GM23338 (cell line): ENCODE measurements at regions not wholly inside any gene's neighbourhood (a gene's known extent, or its start where the extent isn't known, plus 50 kb on each side); places are given as distances from the start of the nearest gene placed in this dataset.

Source experiments
- ATAC-seq: fragments of 200-7000 bp; cut with Tn5 transposase; 3 replicates; pipeline ENCODE4 v1.9.1; 2020
- DNase-seq: peaks from one replicate; pipeline ENCODE4 v3.0.0-alpha.2; 2015; ENCODE audit warnings: low spot score
- H2AFZ ChIP-seq: fragments of 200-600 bp; sonication (generic); 2 replicates; pipeline ENCODE4 v1.8.0; 2016; ENCODE audit warnings: antibody characterized with exemption, mild to moderate bottlenecking, moderate library complexity
- H3F3A ChIP-seq: fragments of 200-600 bp; sonication (generic); replicated peaks from 2 replicates; pipeline ENCODE4 v1.8.0; 2017; ENCODE audit warnings: antibody characterized with exemption, mixed run types, low read depth
- H3K27ac ChIP-seq: fragments of 200-600 bp; sonication (generic); 2 replicates; pipeline ENCODE4 v1.6.1; 2016; ENCODE audit warnings: low read depth
- H3K27me3 ChIP-seq: fragments of 200-600 bp; sonication (generic); 2 replicates; pipeline ENCODE4 v1.8.0; 2016; ENCODE audit warnings: mild to moderate bottlenecking, mixed run types, moderate library complexity; ENCODE audit not compliant: insufficient read depth
- H3K36me3 ChIP-seq: fragments of 200-600 bp; sonication (generic); 2 replicates; pipeline ENCODE4 v1.8.0; 2016; ENCODE audit warnings: mild to moderate bottlenecking; ENCODE audit not compliant: insufficient read depth
- H3K4me1 ChIP-seq: fragments of 200-600 bp; sonication (generic); 2 replicates; pipeline ENCODE4 v1.8.0; 2016; ENCODE audit warnings: mild to moderate bottlenecking, moderate library complexity; ENCODE audit not compliant: insufficient read depth
- H3K4me2 ChIP-seq: fragments of 200-600 bp; sonication (generic); 2 replicates; pipeline ENCODE4 v1.7.1; 2017; ENCODE audit warnings: mixed run types
- H3K4me3 ChIP-seq: fragments of 200-600 bp; sonication (generic); 2 replicates; pipeline ENCODE4 v1.6.1; 2016; ENCODE audit warnings: mixed run types
- H3K79me2 ChIP-seq: fragments of 200-600 bp; sonication (generic); replicated peaks from 2 replicates; pipeline ENCODE4 v1.8.0; 2017; ENCODE audit warnings: mild to moderate bottlenecking; ENCODE audit not compliant: insufficient read depth
- H3K9me2 ChIP-seq: fragments of 200-600 bp; sonication (generic); 2 replicates; pipeline ENCODE4 v1.8.0; 2017; ENCODE audit not compliant: insufficient read depth
- H4K20me1 ChIP-seq: fragments of 200-600 bp; sonication (generic); replicated peaks from 2 replicates; pipeline ENCODE4 v1.8.0; 2017; ENCODE audit warnings: mild to moderate bottlenecking; ENCODE audit not compliant: insufficient read depth
- H3K27ac Mint-ChIP-seq: 2 replicates; pipeline ENCODE4 v1.8.0; 2020; ENCODE audit warnings: inconsistent platforms, mild to moderate bottlenecking, moderate library complexity, mixed read lengths
- H3K27me3 Mint-ChIP-seq: 3 replicates; pipeline ENCODE4 v1.8.0; 2022; ENCODE audit warnings: low read depth, mild to moderate bottlenecking, moderate library complexity, mixed read lengths, inconsistent platforms; ENCODE audit not compliant: insufficient read depth, poor library complexity
- H3K36me3 Mint-ChIP-seq: 3 replicates; pipeline ENCODE4 v1.8.0; 2021; ENCODE audit warnings: low read depth, mild to moderate bottlenecking, inconsistent platforms, moderate library complexity, mixed read lengths
- H3K4me1 Mint-ChIP-seq: 3 replicates; pipeline ENCODE4 v1.8.0; 2020; ENCODE audit warnings: mild to moderate bottlenecking, inconsistent platforms, mixed read lengths
- H3K4me3 Mint-ChIP-seq: 3 replicates; pipeline ENCODE4 v1.8.0; 2021; ENCODE audit warnings: moderate library complexity, mild to moderate bottlenecking, inconsistent platforms, mixed read lengths
- H3K9me3 Mint-ChIP-seq: 3 replicates; pipeline ENCODE4 v1.8.0; 2020; ENCODE audit warnings: moderate library complexity, mild to moderate bottlenecking, inconsistent platforms, mixed read lengths
- CREB1 ChIP-seq: fragments of 250-450 bp; sonication (Bioruptor Pico); IDR thresholded peaks from 2 replicates; pipeline ENCODE4 v1.5.0; 2020; ENCODE audit warnings: low read depth, mild to moderate bottlenecking, moderate library complexity
- ETS1 ChIP-seq: IDR thresholded peaks from 2 replicates; pipeline ENCODE4 v1.6.1; 2016; ENCODE audit warnings: antibody characterized with exemption
- EZH2 ChIP-seq: fragments of 200-600 bp; sonication (generic); IDR thresholded peaks from one replicate; pipeline ENCODE4 v1.8.0; 2017; ENCODE audit warnings: antibody characterized with exemption, mild to moderate bottlenecking, low read depth; ENCODE audit not compliant: unreplicated experiment
- EZH2phosphoT487 ChIP-seq: fragments of 200-600 bp; sonication (generic); IDR thresholded peaks from one replicate; pipeline ENCODE4 v1.8.1; 2018; ENCODE audit warnings: antibody characterized with exemption; ENCODE audit not compliant: unreplicated experiment
- JUNB ChIP-seq: IDR thresholded peaks from one replicate; pipeline ENCODE4 v1.6.1; 2016; ENCODE audit warnings: antibody characterized with exemption; ENCODE audit not compliant: unreplicated experiment
- NANOG ChIP-seq: IDR thresholded peaks from 2 replicates; pipeline ENCODE4 v1.6.1; 2016; ENCODE audit warnings: antibody characterized with exemption, borderline replicate concordance
- POLR2AphosphoS5 ChIP-seq: IDR thresholded peaks from 2 replicates; pipeline ENCODE4 v1.6.1; 2016; ENCODE audit warnings: antibody characterized with exemption, low read depth
- STAT1 ChIP-seq: IDR thresholded peaks from one replicate; pipeline ENCODE4 v1.6.1; 2016; ENCODE audit warnings: antibody characterized with exemption; ENCODE audit not compliant: unreplicated experiment
- ZNF114 ChIP-seq: fragments of 250-450 bp; sonication (Bioruptor Pico); IDR thresholded peaks from 2 replicates; pipeline ENCODE4 v1.5.0; 2020; ENCODE audit warnings: mild to moderate bottlenecking, moderate library complexity
- ZNF331 ChIP-seq: fragments of 250-450 bp; sonication (Bioruptor Pico); IDR thresholded peaks from 2 replicates; pipeline ENCODE4 v1.5.0; 2020; ENCODE audit warnings: low read depth, mild to moderate bottlenecking, moderate library complexity
- ZNF462 ChIP-seq: fragments of 250-450 bp; sonication (Bioruptor Pico); IDR thresholded peaks from 2 replicates; pipeline ENCODE4 v1.5.0; 2020; ENCODE audit warnings: mild to moderate bottlenecking, moderate library complexity
- TF ChIP-seq, protein P1 (sequence below): IDR thresholded peaks from one replicate; pipeline ENCODE4 v1.6.1; 2018; ENCODE audit warnings: antibody characterized with exemption; ENCODE audit not compliant: unreplicated experiment
- TF ChIP-seq, protein P2 (sequence below), 2 experiments: fragments of 200-600 bp in 1 of 2; sonication (generic) in 1 of 2; conservative IDR thresholded peaks; 2 replicates each; pipeline versions ENCODE4 v1.5.1 to v1.6.1; 2016 to 2017; ENCODE audit warnings: antibody characterized with exemption in 2 of 2, low read depth in 2 of 2, mild to moderate bottlenecking in 2 of 2, moderate library complexity in 1 of 2

DNA sequence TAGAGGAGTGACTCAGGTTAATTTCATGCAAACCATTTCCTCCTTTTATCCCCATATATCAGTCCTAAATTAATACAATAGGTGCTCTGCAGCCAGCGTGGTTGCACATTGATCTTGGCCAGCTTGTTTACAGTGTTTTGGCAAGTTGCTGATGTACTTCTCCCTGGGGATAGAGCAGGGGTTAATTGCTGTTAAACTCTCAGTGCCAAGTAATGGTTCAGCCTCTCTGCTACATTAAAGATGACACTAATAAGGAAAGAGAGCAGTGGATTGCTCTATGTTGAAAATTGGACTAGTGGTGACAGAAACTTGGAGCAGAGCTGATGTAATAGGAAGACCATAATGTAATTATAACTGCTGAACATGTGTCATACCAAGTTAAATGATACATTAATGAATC lies 717.5 kb downstream of the RERGL start:
- H3K4me3 Mint-ChIP-seq: no peak overlapping the region
- no peaks in the 10 kb centered on the region for H3K9me3 Mint-ChIP-seq
- no peak for DNase-seq
- Histone ChIP-seq H3K4me3 (no peak overlapping the region), H3K9me2 (no peaks in the 10 kb centered on the region), H2AFZ (no peak overlapping the region), H3K4me2 (no peak overlapping the region), H4K20me1 (peaks cover 2% of the 10 kb centered on the region; the same call in 1 of the 2 replicates), H3K27me3 (no peaks in the 10 kb centered on the region), H3K79me2 (no peaks in the 10 kb centered on the region), H3K36me3 (no peaks in the 10 kb centered on the region), H3K4me1 (no peaks in the 10 kb centered on the region), H3K27ac (no peak overlapping the region), H3F3A (no peaks in the 10 kb centered on the region)
- ATAC-seq: no peak
- H3K4me1 Mint-ChIP-seq: no peaks in the 10 kb centered on the region
- no peaks in the 10 kb centered on the region for H3K36me3 Mint-ChIP-seq
- TF ChIP-seq STAT1 (no peak), CREB1 (CRISPR knock-in tag) (no peak), JUNB (no peak), POLR2AphosphoS5 (no peak), NANOG (no peak), ZNF114 (no peak), ZNF331 (no peak), EZH2phosphoT487 (no peak), ZNF462 (CRISPR knock-in tag) (no peak), EZH2 (no peak), ETS1 (no peak)
- TF ChIP-seq, protein P1, sequence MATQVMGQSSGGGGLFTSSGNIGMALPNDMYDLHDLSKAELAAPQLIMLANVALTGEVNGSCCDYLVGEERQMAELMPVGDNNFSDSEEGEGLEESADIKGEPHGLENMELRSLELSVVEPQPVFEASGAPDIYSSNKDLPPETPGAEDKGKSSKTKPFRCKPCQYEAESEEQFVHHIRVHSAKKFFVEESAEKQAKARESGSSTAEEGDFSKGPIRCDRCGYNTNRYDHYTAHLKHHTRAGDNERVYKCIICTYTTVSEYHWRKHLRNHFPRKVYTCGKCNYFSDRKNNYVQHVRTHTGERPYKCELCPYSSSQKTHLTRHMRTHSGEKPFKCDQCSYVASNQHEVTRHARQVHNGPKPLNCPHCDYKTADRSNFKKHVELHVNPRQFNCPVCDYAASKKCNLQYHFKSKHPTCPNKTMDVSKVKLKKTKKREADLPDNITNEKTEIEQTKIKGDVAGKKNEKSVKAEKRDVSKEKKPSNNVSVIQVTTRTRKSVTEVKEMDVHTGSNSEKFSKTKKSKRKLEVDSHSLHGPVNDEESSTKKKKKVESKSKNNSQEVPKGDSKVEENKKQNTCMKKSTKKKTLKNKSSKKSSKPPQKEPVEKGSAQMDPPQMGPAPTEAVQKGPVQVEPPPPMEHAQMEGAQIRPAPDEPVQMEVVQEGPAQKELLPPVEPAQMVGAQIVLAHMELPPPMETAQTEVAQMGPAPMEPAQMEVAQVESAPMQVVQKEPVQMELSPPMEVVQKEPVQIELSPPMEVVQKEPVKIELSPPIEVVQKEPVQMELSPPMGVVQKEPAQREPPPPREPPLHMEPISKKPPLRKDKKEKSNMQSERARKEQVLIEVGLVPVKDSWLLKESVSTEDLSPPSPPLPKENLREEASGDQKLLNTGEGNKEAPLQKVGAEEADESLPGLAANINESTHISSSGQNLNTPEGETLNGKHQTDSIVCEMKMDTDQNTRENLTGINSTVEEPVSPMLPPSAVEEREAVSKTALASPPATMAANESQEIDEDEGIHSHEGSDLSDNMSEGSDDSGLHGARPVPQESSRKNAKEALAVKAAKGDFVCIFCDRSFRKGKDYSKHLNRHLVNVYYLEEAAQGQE: no peak
- TF ChIP-seq, protein P2, sequence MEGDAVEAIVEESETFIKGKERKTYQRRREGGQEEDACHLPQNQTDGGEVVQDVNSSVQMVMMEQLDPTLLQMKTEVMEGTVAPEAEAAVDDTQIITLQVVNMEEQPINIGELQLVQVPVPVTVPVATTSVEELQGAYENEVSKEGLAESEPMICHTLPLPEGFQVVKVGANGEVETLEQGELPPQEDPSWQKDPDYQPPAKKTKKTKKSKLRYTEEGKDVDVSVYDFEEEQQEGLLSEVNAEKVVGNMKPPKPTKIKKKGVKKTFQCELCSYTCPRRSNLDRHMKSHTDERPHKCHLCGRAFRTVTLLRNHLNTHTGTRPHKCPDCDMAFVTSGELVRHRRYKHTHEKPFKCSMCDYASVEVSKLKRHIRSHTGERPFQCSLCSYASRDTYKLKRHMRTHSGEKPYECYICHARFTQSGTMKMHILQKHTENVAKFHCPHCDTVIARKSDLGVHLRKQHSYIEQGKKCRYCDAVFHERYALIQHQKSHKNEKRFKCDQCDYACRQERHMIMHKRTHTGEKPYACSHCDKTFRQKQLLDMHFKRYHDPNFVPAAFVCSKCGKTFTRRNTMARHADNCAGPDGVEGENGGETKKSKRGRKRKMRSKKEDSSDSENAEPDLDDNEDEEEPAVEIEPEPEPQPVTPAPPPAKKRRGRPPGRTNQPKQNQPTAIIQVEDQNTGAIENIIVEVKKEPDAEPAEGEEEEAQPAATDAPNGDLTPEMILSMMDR (conservative IDR thresholded peaks at IDR 0.05; ENCODE audit: low read depth in 2 of 2): no peak
- H3K27ac Mint-ChIP-seq: no peak overlapping the region
- H3K27me3 Mint-ChIP-seq: no peaks in the 10 kb centered on the region
